ENCODE measurements at regions not wholly inside any gene's neighbourhood (a gene's known extent, or its start where the extent isn't known, plus 50 kb on each side); places are given as distances from the start of the nearest gene placed in this dataset.
"Not testable (repeated sequence)": the region's sequence is repeated elsewhere in the genome, so short reads cannot be mapped to it uniquely, and the experiment has no call there.

DNA sequence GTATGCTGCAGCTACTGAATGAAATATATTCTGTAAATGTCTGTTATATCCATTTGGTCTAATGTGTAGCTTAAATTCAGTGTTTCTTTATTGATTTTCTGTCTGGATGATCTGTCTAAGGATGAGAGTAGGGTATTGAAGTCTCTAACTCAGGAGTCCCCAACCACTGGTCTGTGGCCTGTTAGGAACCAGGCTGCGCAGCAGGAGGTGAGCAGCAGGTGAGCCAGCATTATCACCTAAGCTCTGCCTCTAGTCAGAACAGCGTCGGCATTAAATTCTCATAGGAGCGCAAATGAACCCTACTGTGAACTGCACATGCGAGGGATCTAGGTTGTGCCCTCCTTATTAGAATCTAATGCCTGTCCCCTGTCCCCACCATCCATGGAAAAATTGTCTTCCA is 329.7 kb upstream of the RGS6 start:
- DNase-seq (ENCODE audit: low spot score), result no peak

DNA sequence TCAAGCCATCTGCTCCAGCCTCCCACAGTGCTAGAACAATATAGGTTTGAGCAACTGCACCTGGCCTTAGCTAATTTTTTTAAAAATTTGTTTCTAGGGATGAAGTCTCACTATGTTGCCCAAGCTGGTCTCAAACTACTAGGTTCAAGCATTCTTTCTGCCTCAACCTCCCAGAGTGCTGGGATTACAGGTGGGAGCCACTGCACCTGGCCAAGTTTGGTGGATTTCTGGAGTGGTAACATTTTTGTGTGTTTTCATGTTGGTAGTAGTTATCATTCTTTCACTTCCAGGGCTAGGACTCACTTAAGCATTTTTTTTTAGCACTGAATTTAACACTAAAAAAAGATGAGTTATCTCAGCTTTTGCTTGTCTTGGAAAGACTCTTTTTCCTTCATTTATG is 328.0 kb upstream of the RGS6 start:
- no peak for DNase-seq (ENCODE audit: low spot score)

DNA sequence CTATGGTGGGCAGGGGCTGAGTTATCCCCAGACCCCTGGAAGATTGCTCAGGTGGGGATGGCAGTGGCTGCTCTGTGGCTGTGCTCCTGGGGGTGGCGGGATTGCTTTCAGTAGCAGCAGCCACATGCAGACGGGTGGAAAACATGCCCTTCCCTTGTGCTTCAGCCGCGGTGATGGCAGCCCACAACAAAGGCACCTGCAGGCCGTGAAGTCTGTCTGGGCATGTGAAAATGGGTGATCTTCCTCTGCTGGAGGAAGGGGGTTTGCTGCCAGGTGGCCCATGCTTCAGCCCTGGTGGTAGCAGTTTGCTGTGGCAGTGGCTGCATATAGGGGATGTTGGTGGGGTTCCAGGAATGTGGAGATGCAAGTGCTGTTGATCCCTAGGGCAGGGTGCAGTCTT is 326.2 kb upstream of the RGS6 start:
- DNase-seq (ENCODE audit: low spot score), result no peak

DNA sequence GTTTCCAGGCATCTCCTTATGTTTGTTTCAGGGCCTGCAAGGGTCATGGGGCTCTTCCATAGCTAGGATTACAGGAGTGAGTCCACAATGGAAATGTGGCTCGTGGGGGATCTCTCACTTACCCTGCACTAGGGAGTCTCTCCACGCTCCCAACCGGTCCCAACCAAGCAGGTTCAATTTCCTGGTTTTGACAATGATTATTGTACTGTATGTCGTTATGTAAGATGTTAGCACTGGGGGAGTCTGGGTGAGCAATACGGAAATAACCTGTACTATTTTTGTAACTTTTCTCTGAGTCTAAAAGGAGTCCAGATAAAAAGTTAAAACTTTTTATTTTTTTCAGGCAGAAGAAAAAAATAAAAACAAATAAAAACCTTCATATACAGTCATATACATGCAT is 325.7 kb upstream of the RGS6 start:
- no peak for DNase-seq (ENCODE audit: low spot score)

DNA sequence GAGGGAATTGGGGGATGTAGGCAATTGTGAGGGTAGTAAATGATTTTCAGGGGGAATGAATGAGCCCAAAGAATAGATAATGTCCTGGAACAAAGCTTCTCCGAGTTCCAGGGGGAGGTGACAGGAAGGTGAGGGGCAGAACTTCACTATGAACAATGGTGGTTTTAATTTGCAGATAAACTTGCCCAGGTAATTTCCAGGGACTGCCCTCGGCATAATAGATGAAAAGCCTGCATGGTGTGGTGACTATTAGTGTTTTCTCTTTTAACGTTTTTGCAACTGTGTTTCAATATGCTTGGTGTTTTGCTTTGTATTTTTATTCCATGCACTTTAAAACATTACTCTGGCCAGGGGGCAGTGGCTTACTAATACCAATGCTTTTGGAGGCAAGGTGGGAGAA is 325.2 kb upstream of the RGS6 start:
- DNase-seq (ENCODE audit: low spot score), result no peak

DNA sequence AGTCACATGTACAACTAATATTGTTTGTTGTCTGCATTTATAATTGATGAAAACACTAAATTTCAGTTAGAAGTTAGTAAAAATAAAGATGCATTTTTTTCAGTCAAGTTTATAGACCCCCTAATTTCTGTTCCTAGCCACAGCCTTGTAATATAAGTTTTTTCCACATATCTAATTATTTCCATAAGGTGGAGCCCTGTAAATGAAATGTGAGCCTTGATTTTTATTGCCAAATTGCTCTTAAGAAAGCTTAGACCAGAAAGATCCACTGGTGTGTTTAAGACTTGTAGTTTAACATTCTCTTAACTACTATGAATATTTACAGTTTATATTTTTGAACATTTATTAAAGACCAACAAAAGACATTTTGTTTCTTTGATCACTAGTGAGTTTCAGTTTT is 322.1 kb upstream of the RGS6 start:
- DNase-seq (ENCODE audit: low spot score), result no peak

DNA sequence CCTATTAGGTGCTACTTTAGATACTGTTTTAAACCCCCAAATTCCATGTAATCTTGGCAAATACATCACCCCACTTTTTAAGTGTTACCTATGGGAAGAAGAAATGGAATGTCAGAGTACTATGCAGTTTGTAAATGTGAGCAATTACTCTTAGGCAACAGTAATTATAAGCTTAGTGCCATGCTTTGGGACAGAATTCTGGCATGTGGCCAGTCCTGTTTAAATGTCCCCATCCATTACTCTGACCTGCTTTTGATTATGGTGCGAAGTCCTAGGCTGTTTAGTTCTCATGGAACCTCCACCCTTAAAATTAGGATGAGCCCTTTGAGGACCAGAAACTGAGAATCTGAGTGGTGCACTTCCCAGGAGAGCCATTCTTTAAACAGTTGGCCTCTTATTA is 321.4 kb upstream of the RGS6 start:
- no peak for DNase-seq (ENCODE audit: low spot score)

DNA sequence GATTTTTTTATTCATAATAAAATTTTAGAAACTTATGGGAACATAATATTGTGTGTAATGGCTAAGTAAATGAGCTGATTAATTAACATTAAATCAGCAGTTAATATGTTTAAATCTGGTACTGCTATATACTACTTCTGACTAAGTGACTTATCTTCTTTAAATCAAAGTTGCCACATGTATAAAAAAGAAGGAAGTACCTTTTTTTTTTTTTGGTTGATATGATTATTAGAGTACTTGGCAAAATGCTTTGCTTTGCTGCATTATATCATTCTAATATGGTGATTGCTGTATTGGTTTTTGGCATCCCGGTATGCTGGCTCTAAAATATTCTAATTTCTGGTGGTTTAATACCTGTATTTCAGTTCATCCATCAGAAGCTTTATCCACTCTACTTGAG is 319.1 kb upstream of the RGS6 start:
- no peak for DNase-seq (ENCODE audit: low spot score)

DNA sequence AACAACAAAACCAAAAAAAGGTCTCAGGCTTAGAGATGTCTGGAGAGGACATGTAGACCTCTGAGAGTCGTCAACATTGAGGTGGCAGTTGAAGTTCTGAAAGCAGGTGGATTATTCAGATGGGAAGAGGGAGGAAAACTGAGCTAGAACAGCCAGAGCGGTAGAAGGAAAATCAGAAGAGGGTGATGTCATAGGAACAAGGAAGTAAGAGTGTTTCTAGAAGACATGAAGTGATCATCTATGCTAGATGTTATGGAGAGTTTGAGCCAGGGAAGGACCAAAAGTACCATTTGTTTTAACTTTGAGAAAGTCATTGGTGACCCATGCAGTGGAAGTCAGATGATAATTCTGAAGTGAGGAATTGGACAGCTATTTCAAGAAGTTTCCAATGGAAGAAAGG is 316.2 kb upstream of the RGS6 start:
- no peak for DNase-seq (ENCODE audit: low spot score)

DNA sequence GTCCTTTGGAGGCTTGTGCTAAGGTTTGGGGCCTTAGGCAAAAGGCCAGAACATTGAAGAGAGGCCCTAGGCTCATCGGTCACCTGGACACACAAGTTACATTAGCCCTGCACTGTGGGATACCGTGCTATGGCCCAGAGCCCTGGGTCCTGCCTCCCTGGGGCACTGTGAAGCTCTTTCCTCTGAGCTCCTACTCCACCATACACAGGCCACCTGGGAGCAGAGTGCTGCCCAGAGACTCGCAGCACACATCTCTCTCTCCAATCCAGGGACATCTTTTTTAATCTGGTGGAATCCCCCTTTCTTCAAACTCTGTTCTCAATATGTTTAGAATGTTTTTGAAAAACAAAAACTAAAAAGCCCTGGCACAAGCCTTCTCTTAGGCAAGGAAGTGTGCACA is 314.2 kb upstream of the RGS6 start:
- DNase-seq (ENCODE audit: low spot score), result no peak

DNA sequence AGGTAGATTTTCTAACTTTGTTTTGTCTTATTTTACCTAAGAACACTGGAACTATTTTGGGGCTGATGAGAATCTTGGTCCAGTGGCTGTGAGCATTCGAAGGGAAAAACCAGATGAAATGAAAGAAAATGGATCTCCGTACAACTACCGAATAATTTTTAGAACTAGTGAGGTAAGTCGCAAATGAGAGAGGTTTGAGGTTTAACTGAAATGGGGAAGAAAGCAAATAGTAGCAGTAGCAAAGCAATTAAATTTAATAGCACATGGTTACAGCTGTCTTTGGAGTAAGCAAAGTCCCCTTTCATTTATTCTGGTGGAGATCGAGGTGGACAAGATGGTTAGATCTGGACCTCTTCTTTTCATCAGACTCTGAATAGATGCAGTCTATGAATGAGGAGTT is 313.5 kb upstream of the RGS6 start:
- DNase-seq (ENCODE audit: low spot score), result no peak

DNA sequence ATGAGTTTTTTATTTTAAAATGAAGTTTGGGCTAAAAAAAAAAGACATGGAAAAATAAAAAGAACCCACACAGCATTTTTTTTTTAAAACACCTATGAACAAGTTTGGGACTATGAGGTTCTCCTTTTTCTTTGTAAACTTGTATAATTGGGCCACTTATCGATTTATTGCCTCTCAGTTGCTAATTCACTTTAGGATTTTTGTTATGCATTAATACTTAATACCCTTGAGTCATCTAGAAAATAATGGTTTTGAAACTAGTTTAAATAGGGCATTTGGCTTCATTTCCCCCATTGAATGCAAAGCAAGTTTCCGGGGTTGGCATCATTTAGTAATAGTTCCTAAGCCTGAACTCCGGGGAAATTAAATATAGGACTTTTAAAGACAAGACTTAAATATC is 312.8 kb upstream of the RGS6 start:
- no peak for DNase-seq (ENCODE audit: low spot score)

DNA sequence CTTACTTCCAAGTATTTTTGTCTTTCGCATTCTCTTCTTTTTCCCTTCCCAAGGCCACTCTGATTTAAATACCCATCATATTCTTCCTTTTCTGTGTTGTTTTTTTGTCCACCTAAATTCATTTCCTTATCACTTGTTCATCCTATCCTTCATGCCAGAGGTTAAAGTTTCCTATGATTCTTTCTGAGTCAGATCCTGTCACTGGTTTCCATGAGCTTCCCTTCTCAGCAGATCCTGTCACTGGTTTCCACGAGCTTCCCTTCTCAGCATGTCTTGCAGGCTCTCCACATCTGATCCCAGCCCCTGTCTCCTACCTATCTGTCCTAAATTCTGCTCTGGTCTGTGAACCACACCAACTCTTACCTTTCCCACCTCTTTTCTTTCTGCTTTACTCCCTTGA is 311.8 kb upstream of the RGS6 start:
- no peak for DNase-seq (ENCODE audit: low spot score)

DNA sequence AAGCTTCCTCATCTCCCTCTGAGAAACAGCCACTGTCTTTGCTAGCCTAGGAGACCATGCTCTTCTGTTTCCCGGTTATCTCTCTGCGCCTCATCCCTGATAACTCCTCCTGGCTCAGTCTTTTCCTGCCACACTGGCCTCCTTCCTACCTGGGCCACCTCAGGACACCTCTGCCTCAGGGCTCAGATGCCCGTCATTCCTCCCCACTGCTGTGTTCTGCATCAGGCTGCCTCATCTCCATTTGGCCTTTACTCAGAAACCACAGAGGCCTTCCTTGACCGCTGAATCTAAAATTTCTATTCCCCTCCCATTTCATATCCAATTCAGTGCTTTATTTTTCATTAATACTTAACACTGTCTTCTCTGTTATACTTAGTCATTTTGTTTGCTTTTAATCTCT is 311.0 kb upstream of the RGS6 start:
- DNase-seq (ENCODE audit: low spot score), result no peak

DNA sequence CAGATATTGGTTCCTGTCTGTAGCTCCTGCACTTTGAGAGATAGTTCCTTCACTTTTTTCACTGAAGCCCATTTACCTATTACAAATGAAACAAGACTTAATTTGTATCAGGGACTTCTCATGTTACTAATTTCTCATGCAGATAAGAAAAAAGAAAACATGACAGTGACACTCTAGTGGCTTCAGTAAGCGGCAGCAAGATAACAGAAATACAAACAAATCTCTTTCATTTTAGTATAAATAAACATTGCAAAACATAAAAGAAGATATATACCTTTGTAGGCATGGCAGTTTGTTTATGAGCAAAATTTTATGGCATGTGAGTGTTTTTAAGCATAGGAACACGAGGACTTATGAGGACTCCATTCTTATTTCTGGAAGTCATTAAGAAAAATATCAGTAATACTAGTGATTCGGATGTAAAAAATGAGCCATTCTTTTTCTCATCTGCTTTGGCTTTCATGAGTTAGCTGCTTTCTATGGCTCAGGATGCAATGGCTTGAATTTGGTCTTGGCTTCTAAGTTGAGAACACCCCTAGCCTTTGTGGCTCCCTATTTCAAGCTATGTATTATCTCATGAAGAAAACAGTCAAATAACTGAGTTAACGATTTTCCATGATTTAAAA is 310.1 kb upstream of the RGS6 start:
- no peak for DNase-seq (ENCODE audit: low spot score)

DNA sequence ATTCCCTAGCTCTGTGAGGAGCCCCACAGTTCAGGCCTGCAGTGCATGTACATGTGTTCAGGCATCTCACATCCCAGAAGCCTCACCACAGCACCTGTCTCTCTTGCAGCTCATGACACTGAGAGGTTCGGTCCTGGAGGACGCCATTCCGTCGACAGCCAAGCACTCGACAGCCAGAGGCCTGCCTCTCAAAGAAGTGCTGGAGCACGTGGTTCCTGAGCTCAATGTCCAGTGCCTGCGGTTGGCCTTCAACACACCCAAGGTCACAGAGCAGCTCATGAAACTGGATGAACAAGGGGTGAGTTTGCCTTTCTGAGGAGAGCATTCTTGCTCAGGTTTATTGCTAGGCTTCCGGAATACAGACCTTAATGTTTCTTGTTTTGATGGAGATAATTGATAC is 308.3 kb upstream of the RGS6 start:
- no peak for DNase-seq (ENCODE audit: low spot score)

DNA sequence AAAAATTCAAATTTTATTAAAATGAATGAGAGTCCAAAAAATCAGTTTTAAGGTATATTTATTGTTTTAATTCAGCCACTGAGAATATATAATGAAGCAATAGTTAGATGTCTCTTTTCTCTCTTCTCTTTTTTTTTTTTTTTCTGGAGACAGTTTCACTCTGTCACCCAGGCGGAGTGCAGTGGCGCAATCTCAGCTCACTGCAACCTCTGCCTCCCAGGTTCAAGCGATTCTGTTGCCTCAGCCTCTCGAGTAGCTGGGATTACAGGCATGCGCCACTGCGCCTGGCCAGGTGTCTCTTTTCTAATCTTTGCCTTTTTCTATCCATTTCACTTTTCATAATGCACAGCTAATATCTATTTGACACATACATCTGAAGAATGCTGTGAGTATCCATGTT is 307.1 kb upstream of the RGS6 start:
- no peak for DNase-seq (ENCODE audit: low spot score)

DNA sequence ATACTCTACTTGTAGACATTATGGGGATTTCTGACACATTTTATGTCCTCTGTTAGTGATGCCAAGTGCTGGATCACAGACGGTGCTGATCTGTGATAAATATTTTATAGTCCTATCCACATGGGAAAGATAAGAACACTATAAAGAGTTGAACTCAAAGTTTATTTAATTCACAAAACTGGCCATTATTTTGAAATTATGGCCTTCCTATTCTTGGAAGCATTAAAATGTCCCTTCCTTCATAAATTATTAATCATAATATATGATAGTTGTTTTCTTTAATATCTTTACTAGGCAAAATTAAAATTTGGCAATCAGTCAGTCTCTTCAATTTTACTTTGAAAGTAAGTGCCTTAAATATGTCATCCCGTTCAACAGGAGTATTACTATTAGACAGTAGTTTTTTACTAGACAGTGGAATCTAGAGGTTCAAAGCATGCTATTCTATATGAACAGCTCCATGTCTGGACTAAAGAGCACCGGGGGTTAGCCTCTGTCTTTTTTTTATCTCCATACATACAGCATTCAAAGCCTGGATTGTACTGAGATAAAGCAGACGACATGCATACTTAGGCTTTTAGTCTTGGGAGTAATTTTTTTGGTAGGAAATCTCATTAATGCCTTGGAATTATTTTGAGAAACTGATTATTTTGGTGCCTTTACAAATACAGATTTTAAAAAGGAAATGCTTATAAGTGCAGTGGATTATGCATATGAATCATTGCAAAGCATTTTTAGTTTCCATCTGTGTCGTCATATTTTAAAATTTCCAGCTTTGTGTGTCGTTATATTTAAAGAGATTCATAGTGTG is 306.1 kb upstream of the RGS6 start:
- DNase-seq (ENCODE audit: low spot score), result no peak

DNA sequence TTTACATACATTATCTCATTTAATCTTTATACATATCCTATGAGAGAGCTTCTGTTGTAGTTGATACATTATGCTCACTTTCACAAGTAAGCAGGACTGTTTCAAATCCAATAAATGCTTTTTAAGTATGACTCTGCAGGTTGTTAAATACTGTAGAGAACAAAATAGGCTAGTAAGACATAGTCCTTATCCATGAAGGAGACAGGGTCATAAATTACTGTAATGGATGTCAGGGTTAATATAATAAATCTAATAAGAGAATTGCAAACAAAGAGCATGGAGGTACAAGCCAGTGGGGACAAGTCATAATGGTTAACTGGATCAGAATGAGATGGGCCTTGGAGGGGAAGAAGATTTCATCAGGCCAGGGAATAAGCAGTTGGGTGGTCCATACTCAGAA is 303.8 kb upstream of the RGS6 start:
- no peak for DNase-seq (ENCODE audit: low spot score)

DNA sequence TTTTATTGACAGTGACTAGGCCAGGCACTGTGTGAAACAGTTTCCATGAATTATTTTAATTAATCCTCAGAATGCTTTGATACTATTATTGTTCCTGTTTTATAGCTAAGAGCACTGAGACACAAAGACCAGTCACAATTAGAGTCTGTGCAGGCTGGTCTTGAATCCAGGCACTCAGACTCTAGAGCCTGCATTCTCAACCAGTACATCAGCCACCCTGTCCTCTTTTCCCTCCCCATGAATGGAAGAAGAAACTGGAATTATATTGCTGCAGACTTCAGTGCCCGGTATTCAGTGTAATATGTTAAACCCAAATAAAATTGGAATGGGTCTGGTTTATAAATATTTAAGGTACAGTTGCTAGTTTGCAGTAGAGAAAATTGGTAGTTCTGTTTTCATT is 303.0 kb upstream of the RGS6 start:
- no peak for DNase-seq (ENCODE audit: low spot score)

DNA sequence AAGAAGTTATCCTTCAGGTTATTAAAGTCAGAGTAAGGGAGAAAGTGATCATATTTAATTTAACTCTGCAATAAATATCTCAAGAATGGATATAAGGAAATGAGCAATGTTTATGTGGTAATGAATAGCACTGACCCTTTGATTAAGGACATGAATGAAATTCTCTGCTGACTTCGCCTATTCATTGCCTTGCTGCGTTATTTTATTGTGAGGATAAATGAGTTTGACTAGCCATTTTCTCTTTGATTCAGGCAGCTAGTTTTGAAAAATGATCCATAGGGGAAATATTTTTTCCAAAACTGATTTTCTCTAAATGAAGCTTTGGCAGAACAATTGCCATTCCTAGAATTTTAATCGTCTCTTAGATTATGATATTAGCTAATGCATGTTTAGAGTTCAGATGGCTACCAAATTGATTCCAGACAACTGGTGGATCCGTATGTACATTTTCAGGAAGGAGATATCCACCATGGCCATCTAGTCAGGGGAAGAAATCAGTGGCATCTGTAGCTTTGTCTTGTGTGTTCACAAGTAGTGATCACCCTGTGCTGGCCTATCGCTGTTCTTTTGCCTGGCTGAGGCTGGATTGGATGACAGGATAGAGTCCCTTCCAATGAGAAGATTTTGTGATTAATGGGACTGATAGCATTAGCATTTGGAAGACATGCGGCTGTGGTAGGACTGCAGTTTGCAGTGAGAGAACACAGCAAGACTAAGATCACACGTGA is 302.3 kb upstream of the RGS6 start:
- DNase-seq (ENCODE audit: low spot score), result no peak

DNA sequence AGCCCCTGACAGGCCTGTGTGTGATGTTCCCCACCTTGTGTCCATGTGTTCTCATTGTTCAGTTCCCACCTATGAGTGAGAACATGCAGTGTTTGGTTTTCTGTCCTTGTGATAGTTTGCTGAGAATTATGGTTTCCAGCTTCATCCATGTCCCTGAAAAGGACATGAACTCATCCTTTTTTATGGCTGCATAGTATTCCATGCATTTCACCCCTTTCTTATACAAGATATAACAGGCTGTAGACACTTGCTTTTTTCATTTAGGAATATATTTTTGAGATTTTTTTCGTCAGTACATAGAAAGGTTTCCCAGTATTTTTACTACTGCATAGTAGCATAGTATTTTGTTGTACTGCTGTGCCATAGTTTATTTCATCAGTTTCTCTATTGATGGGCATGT is 301.2 kb upstream of the RGS6 start:
- not testable (repeated sequence) for DNase-seq (ENCODE audit: low spot score)

DNA sequence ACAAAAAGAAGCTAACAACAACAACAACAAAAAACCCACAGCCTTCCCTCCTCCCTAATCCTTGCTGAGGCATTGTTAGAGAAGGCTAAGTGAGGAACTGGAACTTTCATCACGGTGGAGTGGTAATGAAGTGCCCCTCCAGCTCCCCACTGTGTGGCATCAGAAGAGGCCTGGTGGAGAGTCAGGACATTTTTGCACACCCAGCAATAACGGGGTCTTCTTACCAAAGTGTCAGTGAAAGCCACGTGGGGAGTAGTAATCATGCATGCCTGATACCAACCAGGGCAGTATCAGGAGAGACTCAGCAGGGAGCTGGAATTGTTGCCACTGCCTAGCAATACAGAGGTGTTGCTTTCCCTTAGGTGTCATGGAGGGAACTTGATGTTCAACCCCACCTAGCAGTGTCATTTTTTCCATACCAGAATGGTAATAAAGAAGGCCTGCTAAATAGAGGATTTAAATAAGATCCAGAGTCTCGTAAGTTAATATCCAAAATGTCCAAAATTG is 299.7 kb upstream of the RGS6 start:
- no peak for DNase-seq (ENCODE audit: low spot score)
